ENCODE measurements at regions not wholly inside any gene's neighbourhood (a gene's known extent, or its start where the extent isn't known, plus 50 kb on each side); places are given as distances from the start of the nearest gene placed in this dataset.
"Not testable (repeated sequence)": the region's sequence is repeated elsewhere in the genome, so short reads cannot be mapped to it uniquely, and the experiment has no call there.

DNA sequence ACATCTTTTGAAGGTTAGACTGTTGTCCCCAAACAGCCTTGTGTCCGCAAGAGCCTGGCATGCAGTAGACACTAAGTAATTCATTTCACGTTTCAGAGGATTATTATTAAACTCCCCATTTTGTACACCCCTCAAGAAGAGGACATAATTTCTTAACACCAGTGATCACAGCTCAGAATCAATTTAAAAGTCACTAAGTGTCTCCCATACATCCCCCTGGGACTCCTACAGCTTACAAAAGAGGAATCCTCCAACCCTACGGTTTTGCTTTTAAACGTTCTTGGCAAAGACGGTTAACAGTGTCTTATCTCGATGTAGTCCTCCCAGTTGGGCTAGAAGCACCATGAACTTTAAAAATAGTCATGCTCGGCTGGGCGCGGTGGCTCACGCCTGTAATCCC is 81.2 kb upstream of the PDPR start:
- TF ChIP-seq, protein P1, sequence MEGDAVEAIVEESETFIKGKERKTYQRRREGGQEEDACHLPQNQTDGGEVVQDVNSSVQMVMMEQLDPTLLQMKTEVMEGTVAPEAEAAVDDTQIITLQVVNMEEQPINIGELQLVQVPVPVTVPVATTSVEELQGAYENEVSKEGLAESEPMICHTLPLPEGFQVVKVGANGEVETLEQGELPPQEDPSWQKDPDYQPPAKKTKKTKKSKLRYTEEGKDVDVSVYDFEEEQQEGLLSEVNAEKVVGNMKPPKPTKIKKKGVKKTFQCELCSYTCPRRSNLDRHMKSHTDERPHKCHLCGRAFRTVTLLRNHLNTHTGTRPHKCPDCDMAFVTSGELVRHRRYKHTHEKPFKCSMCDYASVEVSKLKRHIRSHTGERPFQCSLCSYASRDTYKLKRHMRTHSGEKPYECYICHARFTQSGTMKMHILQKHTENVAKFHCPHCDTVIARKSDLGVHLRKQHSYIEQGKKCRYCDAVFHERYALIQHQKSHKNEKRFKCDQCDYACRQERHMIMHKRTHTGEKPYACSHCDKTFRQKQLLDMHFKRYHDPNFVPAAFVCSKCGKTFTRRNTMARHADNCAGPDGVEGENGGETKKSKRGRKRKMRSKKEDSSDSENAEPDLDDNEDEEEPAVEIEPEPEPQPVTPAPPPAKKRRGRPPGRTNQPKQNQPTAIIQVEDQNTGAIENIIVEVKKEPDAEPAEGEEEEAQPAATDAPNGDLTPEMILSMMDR (IDR thresholded peaks at IDR 0.05; ENCODE audit: low read length) = not testable (repeated sequence)
- not testable (repeated sequence) for TF ChIP-seq EZH2 (IDR thresholded peaks at IDR 0.05; ENCODE audit: borderline replicate concordance, low read length)
